Activated naive CD4-positive, alpha-beta T cell treated with anti-CD3 and anti-CD28 coated beads, Interleukin-2, amount 50 U/mL, for 24 hours (primary cell): ENCODE measurements at regions not wholly inside any gene's neighbourhood (a gene's known extent, or its start where the extent isn't known, plus 50 kb on each side); places are given as distances from the start of the nearest gene placed in this dataset.

Experiments used
- H3K27ac Mint-ChIP-seq: one replicate; pipeline ENCODE4 v1.8.0; 2021; ENCODE audit warnings: mild to moderate bottlenecking, mixed read lengths
- H3K27me3 Mint-ChIP-seq: one replicate; pipeline ENCODE4 v1.8.0; 2021; ENCODE audit warnings: mixed read lengths
- H3K36me3 Mint-ChIP-seq: one replicate; pipeline ENCODE4 v1.8.0; 2021; ENCODE audit warnings: mixed read lengths
- H3K4me1 Mint-ChIP-seq: one replicate; pipeline ENCODE4 v1.8.0; 2021; ENCODE audit warnings: mixed read lengths
- H3K4me3 Mint-ChIP-seq: one replicate; pipeline ENCODE4 v1.8.0; 2021; ENCODE audit warnings: mild to moderate bottlenecking, mixed read lengths
- H3K9me3 Mint-ChIP-seq: one replicate; pipeline ENCODE4 v1.8.0; 2021; ENCODE audit warnings: mixed read lengths

DNA sequence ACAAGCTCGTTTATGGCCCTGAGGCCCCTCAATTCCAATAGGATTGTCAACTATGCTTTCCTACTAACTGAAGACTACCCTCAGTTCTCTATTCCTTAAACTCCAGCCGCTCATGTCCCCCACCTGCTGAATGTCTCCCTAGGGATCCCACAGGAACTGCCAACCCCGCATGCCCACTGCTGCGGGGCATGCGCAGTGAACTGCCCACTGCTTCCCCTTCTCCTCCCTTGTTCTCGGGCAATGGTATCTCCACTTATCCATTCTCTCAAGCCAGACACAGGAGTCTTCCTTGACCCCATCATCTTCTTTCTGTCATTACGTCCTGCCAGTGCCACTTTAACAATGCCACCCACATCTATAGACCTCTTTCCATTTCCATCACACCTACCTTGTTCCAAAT is 90.0 kb downstream of the FGF18 start:
- no peaks in the 10 kb centered on the region for H3K4me1 Mint-ChIP-seq
- H3K27ac Mint-ChIP-seq = no peak overlapping the region
- no peaks in the 10 kb centered on the region for H3K9me3 Mint-ChIP-seq
- H3K4me3 Mint-ChIP-seq = no peak overlapping the region
- H3K27me3 Mint-ChIP-seq = no peaks in the 10 kb centered on the region
- H3K36me3 Mint-ChIP-seq = no peaks in the 10 kb centered on the region

DNA sequence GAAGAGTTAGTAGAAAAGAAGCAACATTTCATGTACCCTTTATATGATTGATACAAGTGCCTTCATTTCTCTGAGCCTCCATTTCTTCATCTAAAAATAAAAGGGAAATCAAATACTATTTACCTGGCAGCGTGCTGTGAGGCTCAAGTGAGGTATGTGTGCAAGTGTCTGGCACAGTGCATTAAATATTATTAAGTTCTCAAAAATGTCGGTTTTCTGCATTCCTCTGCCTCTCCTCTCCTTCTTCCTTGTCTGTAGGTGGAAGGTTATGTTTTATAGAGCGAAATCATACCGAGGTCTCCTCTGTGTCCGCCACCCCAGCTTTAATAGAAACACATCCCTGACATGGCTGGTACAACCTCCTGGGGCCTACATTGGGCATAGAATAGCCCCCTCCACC is 93.0 kb downstream of the FGF18 start:
- Mint-ChIP-seq H3K36me3 (no peaks in the 10 kb centered on the region), H3K27ac (no peak overlapping the region), H3K4me1 (no peaks in the 10 kb centered on the region), H3K27me3 (no peaks in the 10 kb centered on the region), H3K9me3 (no peaks in the 10 kb centered on the region), H3K4me3 (no peak overlapping the region)

DNA sequence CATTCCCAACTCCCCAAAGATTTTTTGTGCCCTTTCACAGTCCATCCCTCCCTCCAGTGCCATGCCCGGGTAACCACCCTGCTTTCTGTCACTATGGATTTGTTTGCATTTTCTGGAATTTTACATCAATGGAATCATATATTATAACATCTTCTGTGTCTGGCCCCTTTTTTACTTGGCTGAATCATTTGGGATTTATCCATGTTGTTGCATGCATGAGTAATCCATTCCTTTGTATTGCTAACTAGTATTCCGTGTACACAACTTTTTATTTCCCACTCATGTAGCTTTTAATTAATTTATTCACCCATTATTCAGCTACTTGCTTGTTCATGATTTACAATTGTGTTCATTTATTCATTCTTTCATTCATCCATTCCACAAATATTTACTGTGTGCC is 94.1 kb downstream of the FGF18 start:
- Mint-ChIP-seq H3K9me3 (no peaks in the 10 kb centered on the region), H3K4me1 (no peaks in the 10 kb centered on the region), H3K36me3 (no peaks in the 10 kb centered on the region), H3K4me3 (no peak overlapping the region), H3K27ac (no peak overlapping the region), H3K27me3 (peaks cover 3% of the 10 kb centered on the region)

DNA sequence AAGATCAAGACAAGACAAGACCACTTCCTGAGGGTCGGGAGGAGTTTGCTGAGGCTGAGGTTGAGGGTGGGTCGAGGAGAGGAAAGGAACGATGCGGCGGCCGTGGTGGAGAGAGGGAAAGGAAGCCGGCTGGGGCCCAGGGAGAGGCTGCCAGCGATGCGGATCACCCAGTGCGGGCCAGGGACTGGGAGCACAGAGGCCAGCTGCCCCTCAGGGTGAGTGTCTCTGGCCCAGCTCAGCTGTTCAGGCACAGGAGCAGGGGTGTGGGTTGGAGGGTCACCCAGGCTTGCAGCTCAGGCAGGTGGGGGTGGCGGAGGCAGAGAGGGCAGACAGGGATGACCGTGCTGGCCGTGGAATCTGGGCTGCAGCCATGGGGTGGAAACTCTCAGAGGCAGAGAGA is 99.5 kb downstream of the FGF18 start:
- Mint-ChIP-seq H3K27me3 (peaks cover 4% of the 10 kb centered on the region), H3K27ac (no peak overlapping the region), H3K36me3 (no peaks in the 10 kb centered on the region), H3K4me1 (no peaks in the 10 kb centered on the region), H3K4me3 (no peak overlapping the region), H3K9me3 (no peaks in the 10 kb centered on the region)

DNA sequence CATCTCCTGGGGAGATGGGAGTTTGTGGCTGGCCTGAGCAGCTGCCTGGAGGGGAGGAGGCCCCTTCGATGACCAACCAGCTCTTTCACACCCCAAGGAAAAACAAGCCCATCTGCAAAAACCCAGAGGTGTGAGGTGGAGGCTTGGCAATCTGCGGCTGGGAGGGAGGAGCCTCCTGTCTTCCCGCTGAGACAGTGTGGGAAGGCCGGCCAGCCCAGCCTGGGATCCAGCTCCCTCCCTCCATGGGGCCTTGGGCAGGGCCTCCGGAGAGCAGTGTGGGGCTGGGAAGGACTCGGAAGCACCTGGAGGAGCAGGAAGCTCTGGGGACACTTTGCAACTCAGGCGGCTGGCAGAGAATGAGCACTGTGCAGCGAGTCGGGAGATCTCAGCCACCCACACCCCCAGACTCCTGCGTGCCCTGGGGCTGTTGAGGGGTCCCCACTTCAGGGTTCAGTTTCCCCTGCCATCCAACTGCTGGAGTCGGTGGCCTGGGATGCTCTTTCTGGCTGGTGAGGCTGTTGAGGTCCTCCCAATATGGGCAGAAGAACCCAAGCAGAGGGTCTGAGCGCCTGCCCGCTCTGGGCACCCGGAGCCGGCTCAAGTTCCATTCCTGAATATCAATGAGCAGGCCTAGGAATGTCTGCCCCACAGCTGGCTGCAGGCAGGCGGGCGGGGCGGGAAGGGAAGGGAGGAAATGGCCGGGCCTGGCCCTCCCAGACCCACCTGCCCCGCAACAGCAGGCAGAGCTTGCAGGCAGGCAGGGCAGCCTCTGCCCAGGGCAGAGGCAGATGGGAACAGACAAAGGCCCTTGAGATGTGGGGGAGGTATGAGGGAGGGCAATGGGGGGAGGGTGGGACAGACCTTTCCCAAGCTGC is 101.1 kb downstream of the FGF18 start:
- Mint-ChIP-seq H3K27me3 (peaks cover 4% of the 10 kb centered on the region), H3K4me1 (no peaks in the 10 kb centered on the region), H3K36me3 (no peaks in the 10 kb centered on the region), H3K9me3 (no peaks in the 10 kb centered on the region), H3K4me3 (no peak overlapping the region), H3K27ac (no peak overlapping the region)

DNA sequence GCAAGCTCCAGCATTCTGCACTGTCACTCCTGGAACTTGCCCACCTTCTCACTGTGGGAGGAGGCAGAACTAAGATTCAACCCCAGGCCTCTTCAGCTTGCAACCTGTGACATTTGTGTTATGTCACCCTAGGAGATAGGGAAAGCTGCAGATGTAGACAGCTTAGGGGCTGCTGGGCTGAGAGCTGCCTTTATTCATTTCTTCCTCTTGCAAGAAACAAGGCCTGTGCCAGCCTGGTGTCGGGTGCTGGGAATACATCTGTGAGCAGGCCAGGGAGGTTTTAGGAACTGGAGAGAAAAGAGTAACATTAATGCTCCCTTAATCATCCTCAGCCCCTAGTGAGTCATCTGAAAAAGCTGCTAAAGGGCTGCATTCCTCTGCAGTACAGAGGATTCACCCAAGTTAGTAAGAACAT is 101.8 kb downstream of the FGF18 start:
- no peak overlapping the region for H3K4me3 Mint-ChIP-seq
- no peak overlapping the region for H3K27ac Mint-ChIP-seq
- H3K4me1 Mint-ChIP-seq = no peaks in the 10 kb centered on the region
- H3K9me3 Mint-ChIP-seq = no peaks in the 10 kb centered on the region
- peaks cover 4% of the 10 kb centered on the region for H3K27me3 Mint-ChIP-seq
- H3K36me3 Mint-ChIP-seq = no peaks in the 10 kb centered on the region

DNA sequence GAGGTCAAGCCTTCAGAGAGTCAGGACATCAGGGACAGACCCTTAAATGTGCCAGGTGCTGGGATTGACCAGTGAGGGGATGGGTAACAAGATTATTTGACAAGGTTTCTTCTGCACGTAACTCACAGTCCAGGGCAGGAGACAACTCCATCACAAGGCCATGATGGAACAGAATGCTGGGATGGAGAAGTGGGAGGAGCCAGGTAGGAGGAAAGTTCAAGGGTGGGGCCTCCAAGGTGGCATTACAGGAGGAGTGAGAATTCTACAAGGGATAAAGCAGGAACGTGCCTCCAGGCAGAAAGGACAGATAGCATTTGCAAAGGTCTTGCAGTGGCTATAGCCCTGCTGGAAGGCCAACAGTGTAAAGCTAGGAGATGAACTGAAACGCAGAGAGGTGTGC is 102.2 kb downstream of the FGF18 start:
- Mint-ChIP-seq H3K27ac (no peak overlapping the region), H3K9me3 (no peaks in the 10 kb centered on the region), H3K27me3 (peaks cover 4% of the 10 kb centered on the region), H3K4me3 (no peak overlapping the region), H3K36me3 (no peaks in the 10 kb centered on the region), H3K4me1 (no peaks in the 10 kb centered on the region)

DNA sequence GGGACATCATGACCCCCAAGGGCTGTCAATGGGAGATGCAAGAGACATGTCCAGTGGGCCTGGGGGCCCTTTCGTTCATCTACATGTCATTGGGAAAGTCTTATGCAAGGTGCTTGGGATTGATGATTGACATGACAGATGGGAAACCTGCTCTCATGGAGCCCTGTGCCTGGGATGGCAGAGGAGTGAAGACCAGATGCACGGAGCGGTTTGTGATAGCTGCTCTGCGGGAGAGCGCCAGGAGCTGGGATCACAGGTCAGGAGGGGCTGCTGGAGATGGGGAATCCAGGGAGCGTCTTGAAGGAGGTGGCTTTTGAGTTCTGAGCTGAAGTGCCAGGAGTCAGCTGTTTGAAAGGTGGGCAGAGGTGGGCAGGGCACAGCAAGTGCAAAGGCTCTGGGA is 104.3 kb downstream of the FGF18 start:
- Mint-ChIP-seq H3K4me3 (no peak overlapping the region), H3K4me1 (no peaks in the 10 kb centered on the region), H3K36me3 (no peaks in the 10 kb centered on the region), H3K27ac (no peak overlapping the region), H3K27me3 (peaks cover 2% of the 10 kb centered on the region), H3K9me3 (no peaks in the 10 kb centered on the region)

DNA sequence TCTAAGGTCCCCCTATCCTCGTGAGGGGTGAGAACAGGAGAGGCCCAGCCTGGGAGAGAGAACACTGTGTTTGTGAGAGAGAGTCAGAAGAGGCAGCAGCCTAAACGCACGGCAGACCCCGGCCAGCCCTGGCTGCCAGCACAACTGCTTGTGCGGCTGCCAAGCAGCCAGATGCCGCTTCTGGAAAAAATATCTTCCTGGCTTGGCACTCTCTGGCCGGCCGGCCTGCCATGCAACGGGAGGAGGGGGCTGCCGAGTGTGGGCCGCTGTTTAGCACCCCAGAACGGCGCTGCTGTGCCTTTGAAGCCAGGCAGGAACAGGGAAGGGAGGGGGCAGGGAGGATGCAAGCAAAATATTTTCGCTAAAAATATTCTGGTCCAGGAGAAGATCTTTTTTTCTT is 105.0 kb downstream of the FGF18 start:
- H3K27ac Mint-ChIP-seq = no peak overlapping the region
- no peaks in the 10 kb centered on the region for H3K9me3 Mint-ChIP-seq
- H3K4me3 Mint-ChIP-seq = no peak overlapping the region
- H3K36me3 Mint-ChIP-seq = no peaks in the 10 kb centered on the region
- no peaks in the 10 kb centered on the region for H3K4me1 Mint-ChIP-seq
- peaks cover 2% of the 10 kb centered on the region for H3K27me3 Mint-ChIP-seq

DNA sequence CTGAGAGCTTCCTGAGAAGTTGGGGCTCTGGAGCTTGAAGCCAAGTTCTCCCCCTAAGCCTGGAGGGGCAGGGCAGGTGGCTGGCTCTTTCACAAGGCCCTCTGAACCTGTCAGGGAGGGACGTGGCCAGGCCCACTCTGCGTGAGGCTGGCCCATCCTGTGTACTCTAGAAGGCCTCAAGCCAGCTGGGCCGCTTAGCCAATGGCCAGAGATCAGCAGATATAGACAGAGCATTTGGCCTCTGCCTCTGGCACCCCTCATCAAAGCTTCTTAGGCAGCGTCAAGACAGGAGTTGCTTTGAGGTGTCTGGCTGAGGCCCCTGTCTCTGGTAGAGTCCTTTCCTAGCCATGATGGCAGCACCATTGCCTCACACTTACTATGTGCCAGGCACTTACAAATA is 105.6 kb downstream of the FGF18 start:
- Mint-ChIP-seq H3K4me1 (no peaks in the 10 kb centered on the region), H3K27me3 (peaks cover 2% of the 10 kb centered on the region), H3K27ac (no peak overlapping the region), H3K9me3 (no peaks in the 10 kb centered on the region), H3K4me3 (no peak overlapping the region), H3K36me3 (no peaks in the 10 kb centered on the region)

DNA sequence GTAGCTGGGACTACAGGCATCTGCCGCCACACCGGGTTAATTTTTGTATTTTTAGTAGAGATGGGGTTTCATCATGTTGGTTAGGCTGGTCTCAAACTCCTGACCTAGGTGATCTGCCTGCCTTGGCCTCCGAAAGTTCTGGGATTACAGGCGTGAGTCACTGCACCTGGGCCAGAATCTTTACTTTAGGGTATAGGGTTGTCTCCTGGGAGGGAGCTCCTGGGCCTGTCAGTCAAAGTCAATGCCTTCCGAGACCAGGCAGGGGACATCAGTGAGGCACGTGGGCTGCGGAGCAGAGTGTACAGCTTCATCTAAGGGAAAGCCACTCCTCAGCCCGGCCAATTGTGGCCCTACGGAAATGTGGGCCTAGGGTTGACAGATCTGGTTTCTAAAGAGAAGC is 108.6 kb downstream of the FGF18 start:
- no peak overlapping the region for H3K27ac Mint-ChIP-seq
- H3K4me1 Mint-ChIP-seq = no peaks in the 10 kb centered on the region
- peaks cover 2% of the 10 kb centered on the region for H3K27me3 Mint-ChIP-seq
- H3K36me3 Mint-ChIP-seq = no peaks in the 10 kb centered on the region
- no peak overlapping the region for H3K4me3 Mint-ChIP-seq
- no peaks in the 10 kb centered on the region for H3K9me3 Mint-ChIP-seq

DNA sequence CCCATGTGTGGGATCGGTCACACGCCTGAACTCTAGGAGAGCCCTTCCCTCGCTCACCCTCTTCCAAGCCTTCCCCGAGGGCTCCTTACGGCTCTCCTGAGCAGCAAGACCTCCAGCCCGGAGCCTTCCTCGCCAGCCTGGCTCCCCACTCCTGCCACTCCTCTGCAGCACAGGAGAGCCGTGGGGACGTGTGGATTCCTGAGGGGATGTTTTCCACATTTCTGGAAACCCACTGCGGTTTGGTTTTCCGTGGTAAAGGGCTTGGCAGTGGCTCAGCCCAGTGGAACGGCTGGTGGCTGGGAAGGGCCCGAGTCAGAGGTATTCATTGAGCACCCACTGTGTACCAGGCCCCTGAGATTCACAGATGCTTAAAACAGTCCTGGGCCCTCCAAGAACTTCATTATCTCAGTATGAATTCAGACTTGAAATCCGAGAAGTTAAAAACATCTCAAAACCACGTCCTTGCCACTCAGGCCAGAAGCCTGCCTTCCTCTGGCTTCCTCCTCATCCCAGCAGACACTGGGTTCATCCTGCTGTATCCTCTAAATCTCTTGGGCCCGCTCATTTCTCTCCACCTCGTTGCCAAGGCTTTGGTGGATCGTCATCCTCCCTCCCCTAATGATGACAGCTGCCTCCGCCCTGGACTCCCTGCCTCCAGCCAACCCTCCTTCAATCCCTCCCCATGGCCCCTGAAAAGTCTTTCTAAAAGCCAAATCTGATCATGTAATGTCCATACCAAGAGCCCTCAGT is 109.6 kb downstream of the FGF18 start:
- Mint-ChIP-seq H3K27me3 (no peaks in the 10 kb centered on the region), H3K36me3 (no peaks in the 10 kb centered on the region), H3K9me3 (no peaks in the 10 kb centered on the region), H3K27ac (no peak overlapping the region), H3K4me3 (no peak overlapping the region), H3K4me1 (no peaks in the 10 kb centered on the region)

DNA sequence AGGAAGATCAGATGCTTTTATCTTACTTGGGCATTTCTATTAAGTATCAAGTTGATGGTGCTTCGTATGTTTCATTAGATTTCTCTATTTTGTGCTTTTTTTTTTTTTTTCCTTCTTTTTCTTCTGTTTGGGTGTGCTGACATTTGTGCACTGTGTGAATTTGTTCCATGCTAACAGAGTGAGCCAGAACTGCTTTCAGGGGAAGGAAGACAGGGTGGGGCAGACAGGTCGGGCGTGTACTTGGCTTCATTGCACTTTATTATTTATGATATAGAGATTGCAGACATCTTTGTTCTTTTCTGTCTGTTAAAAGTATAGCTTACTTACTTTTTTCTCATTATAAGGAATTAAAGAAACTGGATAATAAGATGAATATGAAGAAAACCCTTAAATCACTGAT is 112.2 kb downstream of the FGF18 start:
- Mint-ChIP-seq H3K9me3 (no peaks in the 10 kb centered on the region), H3K36me3 (no peaks in the 10 kb centered on the region), H3K4me1 (no peaks in the 10 kb centered on the region), H3K4me3 (no peak overlapping the region), H3K27ac (no peak overlapping the region), H3K27me3 (peaks cover 6% of the 10 kb centered on the region)

DNA sequence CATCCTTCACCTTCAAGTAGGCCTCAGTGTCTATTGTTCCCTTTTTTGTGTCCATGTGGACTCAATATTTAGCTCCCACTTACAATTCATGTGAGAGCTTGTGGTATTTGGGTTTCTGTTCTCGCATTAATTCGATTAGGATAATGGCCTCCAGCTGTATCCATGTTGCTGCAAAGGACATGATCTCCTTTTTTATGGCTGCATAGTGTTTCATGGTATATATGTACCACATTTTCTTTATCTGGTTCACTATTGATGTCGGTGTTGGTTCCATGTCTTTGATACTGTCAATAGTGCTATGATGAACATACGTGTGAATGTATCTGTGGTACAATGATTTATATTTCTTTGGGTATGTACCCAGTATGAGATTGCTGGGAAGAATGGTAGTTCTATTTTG is 113.7 kb downstream of the FGF18 start:
- no peaks in the 10 kb centered on the region for H3K4me1 Mint-ChIP-seq
- no peaks in the 10 kb centered on the region for H3K9me3 Mint-ChIP-seq
- no peak overlapping the region for H3K27ac Mint-ChIP-seq
- H3K4me3 Mint-ChIP-seq = no peak overlapping the region
- H3K36me3 Mint-ChIP-seq = no peaks in the 10 kb centered on the region
- H3K27me3 Mint-ChIP-seq = peaks cover 6% of the 10 kb centered on the region

DNA sequence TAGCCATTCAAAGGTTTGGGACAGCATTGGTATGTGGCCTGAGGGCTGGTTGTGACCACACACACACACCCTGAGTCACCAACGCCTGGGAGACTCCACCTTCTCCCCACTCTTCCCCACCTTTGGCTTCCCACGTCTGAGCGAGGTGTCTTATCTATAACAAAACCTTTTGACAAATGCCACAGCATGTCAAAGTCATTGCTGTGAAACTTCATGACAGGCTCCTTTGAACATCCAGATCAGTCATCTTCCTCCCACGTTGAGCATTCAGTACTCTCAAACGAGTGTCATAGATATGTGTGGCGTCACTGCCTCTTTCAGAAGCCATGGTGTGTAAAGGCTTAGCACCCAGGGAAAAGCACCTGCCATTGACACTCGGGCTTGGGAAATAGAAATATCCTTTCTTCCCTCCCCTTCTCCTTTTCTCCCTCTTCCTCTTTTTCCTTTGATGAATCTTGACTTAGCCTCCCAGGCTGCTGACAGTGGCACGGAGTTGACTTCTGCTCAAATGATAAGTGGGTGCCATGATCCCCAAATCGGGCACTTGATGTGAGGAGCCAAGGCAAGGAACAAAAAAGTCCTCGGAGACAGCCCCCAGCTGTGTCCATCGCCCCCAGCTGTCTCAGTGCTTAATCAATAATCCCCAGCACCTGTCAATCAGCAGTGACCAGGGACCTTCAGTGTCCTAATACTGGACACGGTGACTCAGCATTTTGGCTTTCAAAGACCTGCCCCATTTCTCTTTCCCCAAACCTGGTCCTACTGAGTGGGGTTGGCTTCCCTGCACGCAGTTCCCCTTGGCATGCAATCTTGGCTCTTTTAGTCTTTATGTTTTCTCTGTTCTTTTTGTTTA is 114.8 kb downstream of the FGF18 start:
- Mint-ChIP-seq H3K27ac (no peak overlapping the region), H3K9me3 (no peaks in the 10 kb centered on the region), H3K4me1 (no peaks in the 10 kb centered on the region), H3K4me3 (no peak overlapping the region), H3K27me3 (peaks cover 9% of the 10 kb centered on the region), H3K36me3 (no peaks in the 10 kb centered on the region)

DNA sequence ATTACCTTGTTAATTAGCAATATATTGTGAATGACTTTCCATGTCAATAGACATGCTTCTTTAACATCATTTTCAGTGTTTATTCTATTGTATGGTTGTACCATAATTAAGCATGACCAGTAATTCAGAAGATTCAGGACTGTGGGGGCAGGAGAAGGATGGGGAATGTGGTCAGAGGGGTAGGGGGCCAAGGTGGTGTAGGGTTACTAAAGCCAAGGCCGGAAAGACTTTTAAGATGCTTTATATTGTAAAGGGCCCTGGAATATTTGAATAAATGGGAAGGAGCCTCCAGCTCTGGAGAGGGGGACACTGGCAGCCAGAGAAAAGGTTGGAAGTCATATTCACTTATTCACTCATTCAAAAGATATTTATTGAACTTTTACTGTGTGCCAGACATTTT is 115.7 kb downstream of the FGF18 start:
- Mint-ChIP-seq H3K27me3 (peaks cover 11% of the 10 kb centered on the region), H3K27ac (no peak overlapping the region)

More for the DNA sequence above, 115.7 kb downstream of the FGF18 start:
- Mint-ChIP-seq H3K4me1 (no peaks in the 10 kb centered on the region), H3K4me3 (no peak overlapping the region), H3K36me3 (no peaks in the 10 kb centered on the region), H3K9me3 (no peaks in the 10 kb centered on the region)
